HCT116 (cell line): ENCODE measurements at regions not wholly inside any gene's neighbourhood (a gene's known extent, or its start where the extent isn't known, plus 50 kb on each side); places are given as distances from the start of the nearest gene placed in this dataset.

Source experiments
- ATAC-seq: fragments of 200-7000 bp; cut with Tn5 transposase; 2 replicates; pipeline ENCODE4 v1.9.1; 2020; ENCODE audit warnings: mild to moderate bottlenecking, moderate library complexity
- BruUV-seq: library from RNA; stranded (reverse); fragments of 400-500 nt; replicated peaks from 2 replicates; lab custom pipeline; 2021; lab: Mats Ljungman, UMichigan
- CTCF ChIA-PET: fragments of 300-600 bp; sonication (Branson Sonifier 250); formaldehyde crosslinking; loops from one replicate; lab custom pipeline; 2021; ENCODE audit warnings: antibody characterized with exemption; lab: Charles Lee
- POLR2A ChIA-PET: fragments of 300-600, 350-600 bp; sonication (Branson Sonifier 250); formaldehyde crosslinking; loops from one replicate; lab custom pipeline; 2021; ENCODE audit warnings: antibody characterized with exemption; lab: Charles Lee
- RAD21 ChIA-PET, 2 experiments: fragments of 300-600 bp; sonication (Branson Sonifier 250); formaldehyde crosslinking; loops; one replicate each; lab custom pipeline; 2023; ENCODE audit warnings: low total read pairs in 2 of 2; ENCODE audit not compliant: uncharacterized antibody in 2 of 2, unreplicated experiment in 2 of 2, low non-redundant PET in 1 of 2; lab: Charles Lee
- DNase-seq: peaks from one replicate; pipeline ENCODE4 v3.0.0-alpha.2; 2010; ENCODE audit warnings: low read depth, low spot score
- H2AFZ ChIP-seq: fragments of 200-600 bp; shearing (Covaris generic), sonication (generic); 2 replicates; pipeline ENCODE4 v1.6.1; 2017; ENCODE audit warnings: low read depth, mixed run types, mixed read lengths, antibody characterized with exemption, low read length; ENCODE audit not compliant: poor library complexity, severe bottlenecking
- H3K27ac ChIP-seq: 2 replicates; pipeline ENCODE4 v1.5.1; 2012; ENCODE audit warnings: low read depth, low read length
- H3K27me3 ChIP-seq: fragments of 200-600 bp; sonication (generic); 2 replicates; pipeline ENCODE4 v1.6.1; 2016; ENCODE audit warnings: mixed run types, low read length, mixed read lengths; ENCODE audit not compliant: insufficient read depth
- H3K36me3 ChIP-seq, 2 experiments: fragments of 200-500 bp in 1 of 2; fragments of 200-600 bp in 1 of 2; sonication (Bioruptor generic) in 1 of 2; sonication (generic) in 1 of 2; 2 replicates each; pipeline versions ENCODE4 v1.5.1 to v1.6.1; 2014 to 2016; ENCODE audit warnings: low read length in 2 of 2, inconsistent platforms in 1 of 2, mixed read lengths in 1 of 2, mixed run types in 1 of 2; ENCODE audit not compliant: insufficient read depth in 2 of 2, control insufficient read depth in 1 of 2
- H3K4me1 ChIP-seq, 2 experiments: fragments of 200-600 bp in 1 of 2; sonication (generic) in 1 of 2; 2 replicates each; pipeline versions ENCODE4 v1.5.1 to v1.6.1; 2012 to 2017; ENCODE audit warnings: low read length in 2 of 2, inconsistent platforms in 1 of 2, mild to moderate bottlenecking in 1 of 2, mixed read lengths in 1 of 2, mixed run types in 1 of 2, moderate library complexity in 1 of 2; ENCODE audit not compliant: insufficient read depth in 2 of 2, control insufficient read depth in 1 of 2
- H3K4me2 ChIP-seq: fragments of 200-600 bp; sonication (generic); 2 replicates; pipeline ENCODE4 v1.6.1; 2017; ENCODE audit warnings: mixed run types, low read length, mixed read lengths
- H3K4me3 ChIP-seq, 2 experiments: fragments of 200-600 bp in 1 of 2; sonication (generic) in 1 of 2; replicated peaks in 1 of 2; 2 replicates each; pipeline ENCODE4 v1.5.1; 2011 to 2016; ENCODE audit warnings: low read length in 2 of 2, control low read depth in 1 of 2, low read depth in 1 of 2, mild to moderate bottlenecking in 1 of 2, mixed read lengths in 1 of 2, mixed run types in 1 of 2
- H3K79me2 ChIP-seq: fragments of 200-600 bp; sonication (generic); 2 replicates; pipeline ENCODE4 v1.6.1; 2017; ENCODE audit warnings: mild to moderate bottlenecking, mixed run types, low read length, moderate library complexity, mixed read lengths; ENCODE audit not compliant: insufficient read depth
- H3K9ac ChIP-seq: fragments of 200-600 bp; sonication (generic); 2 replicates; pipeline ENCODE4 v1.6.1; 2016; ENCODE audit warnings: low read length, mixed read lengths
- H3K9me2 ChIP-seq: fragments of 200-600 bp; sonication (generic), shearing (Covaris generic); 2 replicates; pipeline ENCODE4 v1.6.1; 2017; ENCODE audit warnings: mixed run types, mild to moderate bottlenecking, moderate library complexity; ENCODE audit not compliant: insufficient read depth
- H3K9me3 ChIP-seq, 2 experiments: fragments of 200-500 bp in 1 of 2; fragments of 200-600 bp in 1 of 2; sonication (Bioruptor generic) in 1 of 2; sonication (generic) in 1 of 2; 2 replicates each; pipeline ENCODE4 v1.6.1; 2014 to 2017; ENCODE audit warnings: low read length in 2 of 2, mixed read lengths in 2 of 2, inconsistent platforms in 1 of 2, low read depth in 1 of 2, mild to moderate bottlenecking in 1 of 2, mixed run types in 1 of 2, moderate library complexity in 1 of 2; ENCODE audit not compliant: control insufficient read depth in 1 of 2, insufficient read depth in 1 of 2
- H4K20me1 ChIP-seq: fragments of 200-600 bp; sonication (generic), shearing (Covaris generic); 2 replicates; pipeline ENCODE4 v1.6.1; 2017; ENCODE audit warnings: mixed run types, mild to moderate bottlenecking, moderate library complexity; ENCODE audit not compliant: insufficient read depth
- CEBPB ChIP-seq: IDR thresholded peaks from 2 replicates; pipeline ENCODE4 v1.6.1; 2012; ENCODE audit warnings: low read depth
- EGR1 ChIP-seq: IDR thresholded peaks from 2 replicates; pipeline ENCODE4 v1.6.1; 2012; ENCODE audit warnings: low read depth
- ELF1 ChIP-seq: IDR thresholded peaks from 2 replicates; pipeline ENCODE4 v1.6.1; 2012; ENCODE audit warnings: low read depth, borderline replicate concordance
- EZH2phosphoT487 ChIP-seq: fragments of 200-600 bp; IDR thresholded peaks from 2 replicates; pipeline ENCODE4 v1.6.1; 2018; ENCODE audit warnings: antibody characterized with exemption, borderline replicate concordance
- FOSL1 ChIP-seq: IDR thresholded peaks from 2 replicates; pipeline ENCODE4 v1.6.1; 2012; ENCODE audit warnings: low read depth
- JUND ChIP-seq: IDR thresholded peaks from 2 replicates; pipeline ENCODE4 v1.6.1; 2012
- POLR2A ChIP-seq: IDR thresholded peaks from 2 replicates; pipeline ENCODE4 v1.7.0; 2011; ENCODE audit warnings: borderline replicate concordance; ENCODE audit not compliant: insufficient read depth, insufficient read length; ENCODE audit errors: extremely low read depth
- RAD21 ChIP-seq: IDR thresholded peaks from 2 replicates; pipeline ENCODE4 v1.6.1; 2012; ENCODE audit warnings: low read depth, mild to moderate bottlenecking
- SIN3A ChIP-seq: IDR thresholded peaks from 2 replicates; pipeline ENCODE4 v1.6.1; 2012; ENCODE audit warnings: low read depth
- SP1 ChIP-seq: IDR thresholded peaks from 2 replicates; pipeline ENCODE4 v1.6.1; 2012; ENCODE audit warnings: low read depth
- TCF7L2 ChIP-seq: IDR thresholded peaks from 2 replicates; pipeline ENCODE4 v1.7.0; 2011; ENCODE audit warnings: borderline replicate concordance, inconsistent platforms; ENCODE audit not compliant: insufficient read depth, insufficient read length; ENCODE audit errors: extremely low read depth
- YY1 ChIP-seq: IDR thresholded peaks from 2 replicates; pipeline ENCODE4 v1.6.1; 2011; ENCODE audit warnings: low read length, low read depth, moderate library complexity, mild to moderate bottlenecking; ENCODE audit not compliant: insufficient replicate concordance; ENCODE audit errors: extremely low read depth
- ZFX ChIP-seq: fragments of 450-650 bp; IDR thresholded peaks from 2 replicates; pipeline ENCODE4 v1.6.1; 2017
- ZNF274 ChIP-seq: fragments of 200-500 bp; sonication (Bioruptor generic); IDR thresholded peaks from 2 replicates; pipeline ENCODE4 v1.6.1; 2014; ENCODE audit warnings: mild to moderate bottlenecking, low read depth, low read length, inconsistent platforms
- intact Hi-C: fragments of 100-400 bp; cut with micrococcal nuclease; formaldehyde crosslinking; loops from 2 replicates; pipeline ENCODE4 v1.10.0; 2022
- TF ChIP-seq, protein P1 (sequence below): IDR thresholded peaks from 2 replicates; pipeline ENCODE4 v1.6.1; 2012
- TF ChIP-seq, protein P2 (sequence below): IDR thresholded peaks from 2 replicates; pipeline ENCODE4 v1.6.1; 2012; ENCODE audit warnings: low read depth
- TF ChIP-seq, protein P3 (sequence below): IDR thresholded peaks from 2 replicates; pipeline ENCODE4 v1.6.1; 2011; ENCODE audit warnings: mild to moderate bottlenecking, low read length, moderate library complexity; ENCODE audit not compliant: insufficient replicate concordance; ENCODE audit errors: extremely low read depth
- TF ChIP-seq, protein P4 (sequence below), 3 experiments: fragments of 200-600 bp in 1 of 3; sonication (generic) in 1 of 3; IDR thresholded peaks in 2 of 3; conservative IDR thresholded peaks in 1 of 3; 2 replicates each; pipeline ENCODE4 v1.5.1; 2012 to 2017; ENCODE audit warnings: low read depth in 2 of 3, low read length in 2 of 3, antibody characterized with exemption in 1 of 3, borderline replicate concordance in 1 of 3, control low read depth in 1 of 3, mild to moderate bottlenecking in 1 of 3, mixed read lengths in 1 of 3, mixed run types in 1 of 3, moderate library complexity in 1 of 3; ENCODE audit not compliant: insufficient read depth in 1 of 3
- TF ChIP-seq, protein P5 (sequence below): IDR thresholded peaks from 2 replicates; pipeline ENCODE4 v1.6.1; 2012

DNA sequence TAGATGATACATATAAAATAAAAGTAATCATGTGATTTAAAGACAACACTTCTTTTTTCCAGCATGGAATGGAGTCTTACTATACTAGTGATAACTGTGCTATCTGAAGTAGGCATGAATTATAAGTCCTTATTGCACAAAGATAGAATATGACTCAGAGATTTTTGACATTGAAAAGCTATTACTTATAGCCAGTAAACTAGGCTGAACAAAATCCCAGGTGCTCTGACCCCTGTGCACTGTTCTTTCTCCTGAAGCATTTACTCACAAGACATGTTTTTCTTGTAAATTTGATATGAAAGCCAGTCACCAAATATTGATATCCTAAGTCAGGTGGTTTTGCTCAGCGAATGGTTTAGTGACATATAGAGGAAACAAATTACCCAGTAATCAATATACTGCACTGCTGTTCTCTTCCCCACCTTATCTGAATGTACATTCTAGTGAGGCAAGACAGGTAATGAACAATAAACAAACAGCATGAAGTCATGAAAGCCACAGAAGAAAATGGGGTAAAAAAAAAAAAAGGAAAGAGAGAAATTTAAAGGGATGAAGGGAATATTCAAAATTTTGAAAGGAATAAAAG is 1567.0 kb upstream of the SPRY2 start:
- no peaks in the 10 kb centered on the region for H3K4me1 ChIP-seq
- H3K36me3 ChIP-seq = no peaks in the 10 kb centered on the region
- H3K9me3 ChIP-seq = no peaks in the 10 kb centered on the region
- POLR2A ChIA-PET = no interaction called here
- no peaks in the 10 kb centered on the region for H4K20me1 ChIP-seq
- CTCF ChIA-PET = no interaction called here
- intact Hi-C loops = no loop called here
- H3K9ac ChIP-seq = no peak overlapping the region
- ATAC-seq = no peak
- RAD21 ChIA-PET = no interaction called here
- TF ChIP-seq YY1 (no peak), SIN3A (no peak), TCF7L2 (no peak), CEBPB (no peak), ZFX (no peak), ELF1 (no peak), JUND (no peak), ZNF274 (no peak), POLR2A (no peak), RAD21 (no peak), EGR1 (no peak), SP1 (no peak), EZH2phosphoT487 (no peak), FOSL1 (no peak)
- TF ChIP-seq, protein P1, sequence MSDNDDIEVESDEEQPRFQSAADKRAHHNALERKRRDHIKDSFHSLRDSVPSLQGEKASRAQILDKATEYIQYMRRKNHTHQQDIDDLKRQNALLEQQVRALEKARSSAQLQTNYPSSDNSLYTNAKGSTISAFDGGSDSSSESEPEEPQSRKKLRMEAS = no peak
- TF ChIP-seq, protein P2, sequence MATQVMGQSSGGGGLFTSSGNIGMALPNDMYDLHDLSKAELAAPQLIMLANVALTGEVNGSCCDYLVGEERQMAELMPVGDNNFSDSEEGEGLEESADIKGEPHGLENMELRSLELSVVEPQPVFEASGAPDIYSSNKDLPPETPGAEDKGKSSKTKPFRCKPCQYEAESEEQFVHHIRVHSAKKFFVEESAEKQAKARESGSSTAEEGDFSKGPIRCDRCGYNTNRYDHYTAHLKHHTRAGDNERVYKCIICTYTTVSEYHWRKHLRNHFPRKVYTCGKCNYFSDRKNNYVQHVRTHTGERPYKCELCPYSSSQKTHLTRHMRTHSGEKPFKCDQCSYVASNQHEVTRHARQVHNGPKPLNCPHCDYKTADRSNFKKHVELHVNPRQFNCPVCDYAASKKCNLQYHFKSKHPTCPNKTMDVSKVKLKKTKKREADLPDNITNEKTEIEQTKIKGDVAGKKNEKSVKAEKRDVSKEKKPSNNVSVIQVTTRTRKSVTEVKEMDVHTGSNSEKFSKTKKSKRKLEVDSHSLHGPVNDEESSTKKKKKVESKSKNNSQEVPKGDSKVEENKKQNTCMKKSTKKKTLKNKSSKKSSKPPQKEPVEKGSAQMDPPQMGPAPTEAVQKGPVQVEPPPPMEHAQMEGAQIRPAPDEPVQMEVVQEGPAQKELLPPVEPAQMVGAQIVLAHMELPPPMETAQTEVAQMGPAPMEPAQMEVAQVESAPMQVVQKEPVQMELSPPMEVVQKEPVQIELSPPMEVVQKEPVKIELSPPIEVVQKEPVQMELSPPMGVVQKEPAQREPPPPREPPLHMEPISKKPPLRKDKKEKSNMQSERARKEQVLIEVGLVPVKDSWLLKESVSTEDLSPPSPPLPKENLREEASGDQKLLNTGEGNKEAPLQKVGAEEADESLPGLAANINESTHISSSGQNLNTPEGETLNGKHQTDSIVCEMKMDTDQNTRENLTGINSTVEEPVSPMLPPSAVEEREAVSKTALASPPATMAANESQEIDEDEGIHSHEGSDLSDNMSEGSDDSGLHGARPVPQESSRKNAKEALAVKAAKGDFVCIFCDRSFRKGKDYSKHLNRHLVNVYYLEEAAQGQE = no peak
- TF ChIP-seq, protein P3, sequence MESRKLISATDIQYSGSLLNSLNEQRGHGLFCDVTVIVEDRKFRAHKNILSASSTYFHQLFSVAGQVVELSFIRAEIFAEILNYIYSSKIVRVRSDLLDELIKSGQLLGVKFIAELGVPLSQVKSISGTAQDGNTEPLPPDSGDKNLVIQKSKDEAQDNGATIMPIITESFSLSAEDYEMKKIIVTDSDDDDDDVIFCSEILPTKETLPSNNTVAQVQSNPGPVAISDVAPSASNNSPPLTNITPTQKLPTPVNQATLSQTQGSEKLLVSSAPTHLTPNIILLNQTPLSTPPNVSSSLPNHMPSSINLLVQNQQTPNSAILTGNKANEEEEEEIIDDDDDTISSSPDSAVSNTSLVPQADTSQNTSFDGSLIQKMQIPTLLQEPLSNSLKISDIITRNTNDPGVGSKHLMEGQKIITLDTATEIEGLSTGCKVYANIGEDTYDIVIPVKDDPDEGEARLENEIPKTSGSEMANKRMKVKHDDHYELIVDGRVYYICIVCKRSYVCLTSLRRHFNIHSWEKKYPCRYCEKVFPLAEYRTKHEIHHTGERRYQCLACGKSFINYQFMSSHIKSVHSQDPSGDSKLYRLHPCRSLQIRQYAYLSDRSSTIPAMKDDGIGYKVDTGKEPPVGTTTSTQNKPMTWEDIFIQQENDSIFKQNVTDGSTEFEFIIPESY = no peak
- TF ChIP-seq, protein P4, sequence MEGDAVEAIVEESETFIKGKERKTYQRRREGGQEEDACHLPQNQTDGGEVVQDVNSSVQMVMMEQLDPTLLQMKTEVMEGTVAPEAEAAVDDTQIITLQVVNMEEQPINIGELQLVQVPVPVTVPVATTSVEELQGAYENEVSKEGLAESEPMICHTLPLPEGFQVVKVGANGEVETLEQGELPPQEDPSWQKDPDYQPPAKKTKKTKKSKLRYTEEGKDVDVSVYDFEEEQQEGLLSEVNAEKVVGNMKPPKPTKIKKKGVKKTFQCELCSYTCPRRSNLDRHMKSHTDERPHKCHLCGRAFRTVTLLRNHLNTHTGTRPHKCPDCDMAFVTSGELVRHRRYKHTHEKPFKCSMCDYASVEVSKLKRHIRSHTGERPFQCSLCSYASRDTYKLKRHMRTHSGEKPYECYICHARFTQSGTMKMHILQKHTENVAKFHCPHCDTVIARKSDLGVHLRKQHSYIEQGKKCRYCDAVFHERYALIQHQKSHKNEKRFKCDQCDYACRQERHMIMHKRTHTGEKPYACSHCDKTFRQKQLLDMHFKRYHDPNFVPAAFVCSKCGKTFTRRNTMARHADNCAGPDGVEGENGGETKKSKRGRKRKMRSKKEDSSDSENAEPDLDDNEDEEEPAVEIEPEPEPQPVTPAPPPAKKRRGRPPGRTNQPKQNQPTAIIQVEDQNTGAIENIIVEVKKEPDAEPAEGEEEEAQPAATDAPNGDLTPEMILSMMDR (IDR thresholded peaks at IDR 0.05 in 2 of 3, conservative IDR thresholded peaks at IDR 0.05 in 1 of 3; ENCODE audit: borderline replicate concordance in 1 of 3, insufficient read depth in 1 of 3, low read depth in 2 of 3, low read length in 2 of 3) = no peak
- TF ChIP-seq, protein P5, sequence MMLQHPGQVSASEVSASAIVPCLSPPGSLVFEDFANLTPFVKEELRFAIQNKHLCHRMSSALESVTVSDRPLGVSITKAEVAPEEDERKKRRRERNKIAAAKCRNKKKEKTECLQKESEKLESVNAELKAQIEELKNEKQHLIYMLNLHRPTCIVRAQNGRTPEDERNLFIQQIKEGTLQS = no peak
- H3K4me2 ChIP-seq = no peak overlapping the region
- no peaks in the 10 kb centered on the region for H3K9me2 ChIP-seq
- no peak overlapping the region for H2AFZ ChIP-seq
- H3K27ac ChIP-seq = no peak overlapping the region
- H3K27me3 ChIP-seq = no peaks in the 10 kb centered on the region
- no peak overlapping the region for H3K4me3 ChIP-seq
- no TSS peak for BruUV-seq
- no peak for DNase-seq
- H3K79me2 ChIP-seq = no peaks in the 10 kb centered on the region
